ENCODE measurements at regions not wholly inside any gene's neighbourhood (a gene's known extent, or its start where the extent isn't known, plus 50 kb on each side); places are given as distances from the start of the nearest gene placed in this dataset.

GRCh38 chrX:139086246-139086645 is 374.7 kb upstream of the FGF13 start:
- H3K27me3 ChIP-seq (ENCODE audit: control insufficient read depth in 1 of 2, insufficient read depth in 2 of 2, low read length in 2 of 2): no peaks in the 10 kb centered on the region
- in situ Hi-C loops (cut with HindIII; ENCODE audit: extremely low pct_ligation_motif_present, low pct_unique_long_range_greater_than_20kb): no loop called here
- TF ChIP-seq NFKB2 (CRISPR knock-in tag; IDR thresholded peaks at IDR 0.05; ENCODE audit: borderline replicate concordance) (no peak), KLF12 (CRISPR knock-in tag; IDR thresholded peaks at IDR 0.05; ENCODE audit: borderline replicate concordance) (no peak), MXI1 (IDR thresholded peaks at IDR 0.05; ENCODE audit: borderline replicate concordance, low read depth, low read length) (no peak), XBP1 (CRISPR knock-in tag; IDR thresholded peaks at IDR 0.05) (no peak), MTF1 (CRISPR knock-in tag; IDR thresholded peaks at IDR 0.05) (no peak), ZNF839 (CRISPR knock-in tag; IDR thresholded peaks at IDR 0.05; ENCODE audit: borderline replicate concordance) (no peak), ZNF343 (CRISPR knock-in tag; IDR thresholded peaks at IDR 0.05) (no peak), ZNF768 (CRISPR knock-in tag; IDR thresholded peaks at IDR 0.05) (no peak), ZNF878 (CRISPR knock-in tag; IDR thresholded peaks at IDR 0.05) (no peak), ZNF30 (CRISPR knock-in tag; IDR thresholded peaks at IDR 0.05) (no peak), ADNP (CRISPR knock-in tag; IDR thresholded peaks at IDR 0.05) (no peak), ZNF883 (CRISPR knock-in tag; IDR thresholded peaks at IDR 0.05; ENCODE audit: not compliant biosample characterization) (no peak)
- H3K9ac ChIP-seq (ENCODE audit: insufficient read depth, low read depth, low read length): no peak overlapping the region
- intact Hi-C loops (cut with micrococcal nuclease; ENCODE audit: unreplicated experiment): no loop called here
- no peak overlapping the region for H2AFZ ChIP-seq (ENCODE audit: low read length)
- H3K36me3 ChIP-seq (replicated peaks in 1 of 2; ENCODE audit: control insufficient read depth in 1 of 2, insufficient read depth in 2 of 2, low read length in 2 of 2): no peaks in the 10 kb centered on the region
- ATAC-seq: no peak
- no peaks in the 10 kb centered on the region for H4K20me1 ChIP-seq (ENCODE audit: insufficient read depth, low read length)
- H3K27ac ChIP-seq (ENCODE audit: extremely low read length, insufficient read depth, low read length): no peak overlapping the region
- 47% methylated on average over 2 of the region's 2 CpGs for WGBS (ENCODE audit: low lambda C conversion rate)
- no peak overlapping the region for H3K4me3 ChIP-seq (replicated peaks in 1 of 3; ENCODE audit: insufficient read depth in 1 of 3, low read depth in 2 of 3, low read length in 3 of 3)
- ChIA-PET CTCF (ENCODE audit: low intra/inter-chr PET ratio, low total read pairs) (no interaction called here), POLR2A (no interaction called here)
- H3K79me2 ChIP-seq (ENCODE audit: insufficient read depth, low read length): no peaks in the 10 kb centered on the region
- BruUV-seq (replicated peaks): no TSS peak
- no peaks in the 10 kb centered on the region for H3K4me1 ChIP-seq (ENCODE audit: insufficient read depth, low read length)
- DNase-seq (ENCODE audit: low spot score): no peak
- H3K9me3 ChIP-seq (ENCODE audit: low read length): no peaks in the 10 kb centered on the region
- H3K4me2 ChIP-seq (ENCODE audit: low read depth, low read length): no peak overlapping the region
- FAIRE-seq: no peak

- H3K9me3 ChIP-seq (ENCODE audit: low read length): no peaks in the 10 kb centered on the region
- H3K27me3 ChIP-seq (ENCODE audit: control insufficient read depth in 1 of 2, insufficient read depth in 2 of 2, low read length in 2 of 2): no peaks in the 10 kb centered on the region
- H4K20me1 ChIP-seq (ENCODE audit: insufficient read depth, low read length): no peaks in the 10 kb centered on the region
- no peak overlapping the region for H3K9ac ChIP-seq (ENCODE audit: insufficient read depth, low read depth, low read length)
- intact Hi-C loops (cut with micrococcal nuclease; ENCODE audit: unreplicated experiment): no loop called here
- H3K4me1 ChIP-seq (ENCODE audit: insufficient read depth, low read length): no peaks in the 10 kb centered on the region
- no peaks in the 10 kb centered on the region for H3K36me3 ChIP-seq (replicated peaks in 1 of 2; ENCODE audit: control insufficient read depth in 1 of 2, insufficient read depth in 2 of 2, low read length in 2 of 2)
- FAIRE-seq (no peak), DNase-seq (ENCODE audit: low spot score) (no peak), ATAC-seq (no peak)
- H3K27ac ChIP-seq (ENCODE audit: extremely low read length, insufficient read depth, low read length): no peak overlapping the region
- in situ Hi-C loops (cut with HindIII; ENCODE audit: extremely low pct_ligation_motif_present, low pct_unique_long_range_greater_than_20kb): no loop called here
- no peak overlapping the region for H3K4me2 ChIP-seq (ENCODE audit: low read depth, low read length)
- H3K4me3 ChIP-seq (replicated peaks in 1 of 3; ENCODE audit: insufficient read depth in 1 of 3, low read depth in 2 of 3, low read length in 3 of 3): no peak overlapping the region
- ChIA-PET CTCF (ENCODE audit: low intra/inter-chr PET ratio, low total read pairs) (no interaction called here), POLR2A (no interaction called here)
- H3K79me2 ChIP-seq (ENCODE audit: insufficient read depth, low read length): no peaks in the 10 kb centered on the region
- H2AFZ ChIP-seq (ENCODE audit: low read length): no peak overlapping the region
- BruUV-seq (replicated peaks): no TSS peak
- TF ChIP-seq ZUFSP (CRISPR knock-in tag; IDR thresholded peaks at IDR 0.05; ENCODE audit: borderline replicate concordance) (no peak), PCBP2 (optimal IDR thresholded peaks at IDR 0.05; ENCODE audit: low read depth, low read length, poor library complexity, severe bottlenecking) (no peak), ZKSCAN8 (CRISPR knock-in tag; IDR thresholded peaks at IDR 0.05; ENCODE audit: borderline replicate concordance) (no peak), SIX1 (CRISPR knock-in tag; IDR thresholded peaks at IDR 0.05; ENCODE audit: borderline replicate concordance) (no peak)
- TF ChIP-seq, protein P1, sequence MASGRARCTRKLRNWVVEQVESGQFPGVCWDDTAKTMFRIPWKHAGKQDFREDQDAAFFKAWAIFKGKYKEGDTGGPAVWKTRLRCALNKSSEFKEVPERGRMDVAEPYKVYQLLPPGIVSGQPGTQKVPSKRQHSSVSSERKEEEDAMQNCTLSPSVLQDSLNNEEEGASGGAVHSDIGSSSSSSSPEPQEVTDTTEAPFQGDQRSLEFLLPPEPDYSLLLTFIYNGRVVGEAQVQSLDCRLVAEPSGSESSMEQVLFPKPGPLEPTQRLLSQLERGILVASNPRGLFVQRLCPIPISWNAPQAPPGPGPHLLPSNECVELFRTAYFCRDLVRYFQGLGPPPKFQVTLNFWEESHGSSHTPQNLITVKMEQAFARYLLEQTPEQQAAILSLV (CRISPR knock-in tag; IDR thresholded peaks at IDR 0.05; ENCODE audit: borderline replicate concordance): no peak
These were observed 373.9 kb upstream of the FGF13 start for GRCh38 chrX:139085404-139085803.

Measured in HepG2 (cell line).